RWPE2 (cell line): ENCODE measurements at regions not wholly inside any gene's neighbourhood (a gene's known extent, or its start where the extent isn't known, plus 50 kb on each side); places are given as distances from the start of the nearest gene placed in this dataset.

Experiments
- ATAC-seq: fragments of 200-7000 bp; cut with Tn5 transposase; 3 replicates; pipeline ENCODE4 v1.9.1; 2021; ENCODE audit warnings: low read depth
- DNase-seq: peaks from one replicate; pipeline ENCODE4 v3.0.0-alpha.2; 2020; ENCODE audit warnings: low spot score
- H3K27ac ChIP-seq: fragments of 450-650 bp; 2 replicates; pipeline ENCODE4 v1.5.1; 2017; ENCODE audit warnings: mild to moderate bottlenecking; ENCODE audit not compliant: poor library complexity, severe bottlenecking
- H3K27me3 ChIP-seq: fragments of 250-450 bp; sonication (Bioruptor Pico); 2 replicates; pipeline ENCODE4 v1.5.1; 2021; ENCODE audit warnings: mild to moderate bottlenecking, moderate library complexity; ENCODE audit not compliant: insufficient read depth, poor library complexity, severe bottlenecking
- H3K36me3 ChIP-seq: fragments of 250-450 bp; sonication (Bioruptor Pico); 2 replicates; pipeline ENCODE4 v1.5.1; 2020; ENCODE audit warnings: low read depth, mild to moderate bottlenecking, moderate library complexity
- H3K4me1 ChIP-seq: fragments of 250-450 bp; sonication (Bioruptor Pico); 2 replicates; pipeline ENCODE4 v1.5.1; 2021; ENCODE audit warnings: mild to moderate bottlenecking, moderate library complexity; ENCODE audit not compliant: insufficient read depth, poor library complexity, severe bottlenecking
- H3K4me3 ChIP-seq: fragments of 250-450 bp; sonication (Bioruptor Pico); 2 replicates; pipeline ENCODE4 v1.5.1; 2021; ENCODE audit warnings: mild to moderate bottlenecking, moderate library complexity; ENCODE audit not compliant: severe bottlenecking
- H3K9me3 ChIP-seq: fragments of 250-450 bp; sonication (Bioruptor Pico); 2 replicates; pipeline ENCODE4 v1.5.1; 2021; ENCODE audit warnings: mild to moderate bottlenecking, moderate library complexity; ENCODE audit not compliant: severe bottlenecking
- CTCF ChIP-seq: fragments of 450-650 bp; IDR thresholded peaks from one replicate; pipeline ENCODE4 v1.5.1; 2017; ENCODE audit warnings: mild to moderate bottlenecking, moderate library complexity; ENCODE audit not compliant: poor library complexity, severe bottlenecking

- peaks cover 2% of the 10 kb centered on the region for H3K9me3 ChIP-seq
- H3K4me1 ChIP-seq, result no peaks in the 10 kb centered on the region
- H3K27me3 ChIP-seq, result no peaks in the 10 kb centered on the region
- no peak for DNase-seq
- no peak overlapping the region for H3K4me3 ChIP-seq
- no peak for TF ChIP-seq CTCF
- no peak overlapping the region for H3K27ac ChIP-seq
- ATAC-seq, result no peak
- H3K36me3 ChIP-seq, result no peaks in the 10 kb centered on the region
Observed at GRCh38 chr5:2511126-2511525, 240.4 kb downstream of the IRX2 start.

GRCh38 chr5:2509527-2509926 is 241.9 kb downstream of the IRX2 start:
- TF ChIP-seq CTCF, result no peak

GRCh38 chr5:2508514-2508913 is 243.0 kb downstream of the IRX2 start:
- no peak for ATAC-seq
- no peak for TF ChIP-seq CTCF
- no peak overlapping the region for H3K4me3 ChIP-seq
- no peaks in the 10 kb centered on the region for H3K4me1 ChIP-seq
- no peak overlapping the region for H3K27ac ChIP-seq
- DNase-seq, result no peak
- no peaks in the 10 kb centered on the region for H3K9me3 ChIP-seq
- H3K27me3 ChIP-seq, result peaks cover 4% of the 10 kb centered on the region
- no peaks in the 10 kb centered on the region for H3K36me3 ChIP-seq

More at GRCh38 chr5:2509527-2509926, 241.9 kb downstream of the IRX2 start:
- DNase-seq (no peak), ATAC-seq (no peak)
- Histone ChIP-seq H3K36me3 (no peaks in the 10 kb centered on the region), H3K9me3 (no peaks in the 10 kb centered on the region), H3K4me3 (no peak overlapping the region), H3K27ac (no peak overlapping the region), H3K4me1 (no peaks in the 10 kb centered on the region), H3K27me3 (peaks cover 4% of the 10 kb centered on the region)

- Histone ChIP-seq H3K36me3 (no peaks in the 10 kb centered on the region), H3K4me3 (no peak overlapping the region), H3K27ac (no peak overlapping the region), H3K27me3 (peaks cover 4% of the 10 kb centered on the region), H3K9me3 (no peaks in the 10 kb centered on the region), H3K4me1 (no peaks in the 10 kb centered on the region)
- no peak for TF ChIP-seq CTCF
- no peak for ATAC-seq
- DNase-seq, result no peak
Observed at GRCh38 chr5:2507611-2508010, 243.9 kb downstream of the IRX2 start.

GRCh38 chr5:2506603-2507002 is 244.9 kb downstream of the IRX2 start:
- TF ChIP-seq CTCF, result no peak
- no peaks in the 10 kb centered on the region for H3K9me3 ChIP-seq
- no peak overlapping the region for H3K27ac ChIP-seq
- no peak for DNase-seq
- H3K4me1 ChIP-seq, result no peaks in the 10 kb centered on the region
- peaks cover 4% of the 10 kb centered on the region for H3K27me3 ChIP-seq
- no peaks in the 10 kb centered on the region for H3K36me3 ChIP-seq
- ATAC-seq, result no peak
- no peak overlapping the region for H3K4me3 ChIP-seq
